Mucosa of rectum (tissue), 2 donors: ENCODE measurements at regions not wholly inside any gene's neighbourhood (a gene's known extent, or its start where the extent isn't known, plus 50 kb on each side); places are given as distances from the start of the nearest gene placed in this dataset.
A peak's percentile ranks its signal among the peaks of the same experiment; 100 is the strongest.

Experiments used
- H3K27ac ChIP-seq, 2 donors: one replicate each; pipeline ENCODE4 v1.7.0; 2013; ENCODE audit warnings: inconsistent platforms in 2 of 2, low read depth in 2 of 2, low read length in 2 of 2
- H3K27me3 ChIP-seq, 2 donors: one replicate each; pipeline ENCODE4 v1.7.0; 2013; ENCODE audit warnings: low read length in 2 of 2; ENCODE audit not compliant: control insufficient read depth in 2 of 2, insufficient read depth in 2 of 2
- H3K36me3 ChIP-seq, 2 donors: one replicate each; pipeline ENCODE4 v1.7.0; 2013; ENCODE audit warnings: low read length in 2 of 2; ENCODE audit not compliant: control insufficient read depth in 2 of 2, insufficient read depth in 2 of 2
- H3K4me1 ChIP-seq, 2 donors: one replicate each; pipeline ENCODE4 v1.7.0; 2013; ENCODE audit warnings: low read length in 2 of 2, mild to moderate bottlenecking in 1 of 2; ENCODE audit not compliant: control insufficient read depth in 2 of 2, insufficient read depth in 2 of 2
- H3K4me3 ChIP-seq, 2 donors: one replicate each; pipeline ENCODE4 v1.7.0; 2013; ENCODE audit warnings: low read length in 2 of 2
- H3K9ac ChIP-seq, 2 donors: one replicate each; pipeline ENCODE4 v1.7.0; 2013; ENCODE audit warnings: low read length in 2 of 2, low read depth in 1 of 2, mild to moderate bottlenecking in 1 of 2
- H3K9me3 ChIP-seq, 2 donors: one replicate each; pipeline ENCODE4 v1.7.0; 2013; ENCODE audit warnings: low read length in 2 of 2; ENCODE audit not compliant: control insufficient read depth in 2 of 2
- donor health status: healthy.
- donor health status: Normal muscosa, but diverticular disease.

DNA sequence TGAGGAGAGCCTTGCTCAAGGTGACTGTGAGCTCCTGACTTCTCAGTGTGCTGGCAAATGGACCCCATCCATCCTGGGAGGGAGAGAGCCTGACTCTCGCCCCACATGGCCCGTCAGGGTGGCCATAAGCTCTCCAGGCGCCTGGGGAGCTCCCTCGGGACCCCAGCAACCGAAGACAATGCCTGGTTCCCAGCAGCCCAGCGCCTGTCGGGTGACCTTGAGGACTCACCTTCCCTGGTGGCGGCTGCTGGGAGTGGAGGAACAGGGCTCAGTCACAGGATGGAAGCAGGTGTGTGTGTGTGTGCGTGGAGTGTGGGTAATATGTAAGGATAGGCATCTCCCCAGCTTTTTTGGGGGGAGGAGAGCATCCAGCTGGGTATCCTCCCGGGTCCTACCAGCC lies 190.3 kb downstream of the MELK start:
- Histone ChIP-seq H3K27me3 (peaks cover 2 to 10% of the 10 kb centered on the region in 2 donors), H3K4me1 (peaks cover 0 to 4% of the 10 kb centered on the region in 2 donors)

DNA sequence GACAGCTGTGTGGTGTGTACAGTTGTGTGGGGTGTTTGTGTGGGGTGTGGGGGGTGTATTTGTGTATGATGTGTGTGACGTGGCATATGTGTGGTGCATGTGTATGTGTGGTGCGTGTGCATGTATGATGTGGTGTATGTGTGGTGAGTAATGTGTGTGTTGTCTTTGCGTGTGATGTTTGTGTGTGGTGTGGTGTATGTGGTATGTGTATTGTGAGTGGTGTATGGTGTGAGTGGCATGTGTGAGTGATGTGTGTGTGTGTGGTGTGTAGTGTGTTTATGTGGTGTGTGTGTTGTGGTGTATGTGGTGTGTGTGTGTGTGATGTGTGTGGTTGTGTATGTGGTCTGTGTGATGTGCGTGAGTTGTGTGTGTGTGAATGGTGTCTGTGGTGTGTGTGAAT lies 191.1 kb downstream of the MELK start:
- no peak overlapping the region for H3K9ac ChIP-seq
- H3K4me1 ChIP-seq, result peaks cover 0 to 4% of the 10 kb centered on the region in 2 donors

More for the DNA sequence above, 190.3 kb downstream of the MELK start:
- Histone ChIP-seq H3K9me3 (no peaks in the 10 kb centered on the region), H3K27ac (no peak overlapping the region), H3K4me3 (no peak overlapping the region), H3K36me3 (no peaks in the 10 kb centered on the region), H3K9ac (no peak overlapping the region)

DNA sequence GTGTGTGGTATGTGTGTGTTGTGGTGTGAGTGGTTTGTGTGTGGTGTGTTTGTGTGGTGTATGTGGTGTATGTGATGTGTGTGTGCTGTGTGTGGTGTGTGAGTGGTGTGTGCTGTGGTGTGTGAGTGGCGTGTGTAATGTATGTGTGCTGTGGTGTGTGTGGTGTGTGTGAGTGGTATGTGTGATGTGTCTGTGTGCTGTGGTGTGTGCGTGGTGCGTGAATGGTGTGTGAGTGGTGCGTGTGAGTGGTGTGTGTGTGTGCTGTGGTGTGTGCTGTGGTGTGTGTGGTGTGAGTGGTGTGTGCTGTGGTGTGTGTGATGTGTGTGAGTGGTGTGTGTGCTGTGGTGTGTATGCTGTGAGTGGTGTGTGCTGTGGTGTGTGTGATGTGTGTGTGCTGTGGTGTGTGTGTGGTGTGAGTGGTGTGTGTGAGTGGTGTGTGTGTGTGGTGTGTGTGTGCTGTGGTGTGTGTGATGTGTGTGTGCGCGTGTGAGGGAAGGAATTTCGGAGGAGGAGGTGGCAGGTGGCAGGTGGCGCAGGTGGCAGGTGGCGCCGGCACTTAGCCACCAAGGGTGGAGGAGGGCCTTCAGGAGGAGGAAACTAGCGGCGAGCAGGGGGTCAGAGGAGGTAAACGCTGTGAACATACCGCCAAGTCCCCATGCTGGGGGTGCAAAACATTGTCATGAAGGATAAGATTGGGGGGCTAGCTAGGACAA lies 191.8 kb downstream of the MELK start:
- peaks cover 2 to 10% of the 10 kb centered on the region in 2 donors for H3K27me3 ChIP-seq
- no peak overlapping the region for H3K27ac ChIP-seq
- H3K4me1 ChIP-seq, result peaks cover 0 to 4% of the 10 kb centered on the region in 2 donors
- no peaks in the 10 kb centered on the region for H3K9me3 ChIP-seq
- H3K4me3 ChIP-seq, result no peak overlapping the region
- H3K36me3 ChIP-seq, result no peaks in the 10 kb centered on the region
- H3K9ac ChIP-seq, result no peak overlapping the region

More for the DNA sequence above, 191.1 kb downstream of the MELK start:
- no peak overlapping the region for H3K4me3 ChIP-seq
- no peak overlapping the region for H3K27ac ChIP-seq
- no peaks in the 10 kb centered on the region for H3K36me3 ChIP-seq
- no peaks in the 10 kb centered on the region for H3K9me3 ChIP-seq
- peaks cover 2 to 10% of the 10 kb centered on the region in 2 donors for H3K27me3 ChIP-seq

DNA sequence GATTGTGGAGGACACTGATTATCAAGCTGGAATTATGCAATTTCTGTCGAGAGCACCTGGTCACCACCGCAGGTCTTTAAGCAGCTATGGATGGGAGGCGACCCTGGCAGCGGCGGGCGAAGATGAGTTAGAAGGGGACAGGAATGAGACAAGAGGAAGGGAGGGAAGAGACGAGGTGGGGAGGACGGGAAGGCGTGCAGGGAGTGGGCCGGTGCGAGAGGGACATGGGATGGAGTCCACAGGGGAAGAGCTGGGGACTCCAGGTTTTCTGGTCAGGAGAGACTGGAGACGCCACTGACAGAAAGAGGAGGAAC lies 192.3 kb downstream of the MELK start:
- Histone ChIP-seq H3K9ac (no peak overlapping the region), H3K27me3 (peaks cover 2 to 10% of the 10 kb centered on the region in 2 donors), H3K4me3 (peak overlapping the region in 1 of 2 donors; percentile 75), H3K36me3 (no peaks in the 10 kb centered on the region), H3K27ac (no peak overlapping the region), H3K9me3 (no peaks in the 10 kb centered on the region), H3K4me1 (peaks cover 0 to 4% of the 10 kb centered on the region in 2 donors)

DNA sequence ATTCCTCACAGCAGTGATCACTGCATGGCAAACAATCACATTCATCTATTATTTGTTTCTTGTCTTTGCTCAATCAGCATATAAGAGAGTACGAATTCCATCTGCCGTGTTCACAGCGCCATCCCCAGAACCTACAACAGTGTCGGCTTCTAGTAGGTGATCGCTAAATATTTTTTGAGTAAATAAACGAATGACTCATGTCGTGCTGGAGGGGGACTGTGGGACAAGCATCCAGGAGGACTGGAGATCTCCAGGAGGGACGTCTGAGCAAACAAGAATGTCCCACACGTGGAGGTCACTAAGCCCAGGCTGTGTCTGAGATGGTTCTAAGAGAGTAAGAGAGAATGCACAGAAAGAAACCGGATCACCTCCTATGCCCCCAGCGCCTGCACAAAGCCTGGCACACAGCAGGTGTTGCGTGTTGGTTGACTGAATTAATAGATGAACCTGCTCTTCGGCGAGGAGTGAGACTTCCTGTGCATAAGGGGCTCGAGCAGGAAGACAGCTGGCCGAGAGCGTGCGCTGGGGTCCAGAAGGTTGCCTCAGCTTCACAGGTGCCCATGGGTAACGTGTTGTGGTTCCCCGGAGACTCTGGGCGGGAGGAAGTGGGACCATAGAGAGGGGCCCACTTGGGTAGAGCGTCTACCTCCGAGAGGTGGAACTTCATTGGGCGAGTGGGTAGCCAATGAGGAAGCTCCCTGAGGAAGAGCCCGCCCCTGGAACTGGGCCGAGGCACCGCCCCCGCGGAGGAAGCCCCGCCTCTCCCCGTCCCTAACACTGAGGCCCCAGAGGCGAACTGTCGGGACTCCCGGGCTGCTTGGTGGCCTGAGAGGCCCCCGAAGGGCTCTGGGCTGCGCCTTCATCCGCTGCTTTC lies 193.0 kb downstream of the MELK start:
- Histone ChIP-seq H3K27ac (no peak overlapping the region), H3K4me1 (peaks cover 0 to 4% of the 10 kb centered on the region in 2 donors), H3K9me3 (no peaks in the 10 kb centered on the region), H3K36me3 (no peaks in the 10 kb centered on the region), H3K27me3 (peaks cover 2 to 7% of the 10 kb centered on the region in 2 donors), H3K4me3 (peak overlapping the region; percentile 35 to 75), H3K9ac (peak overlapping the region; percentile 17 to 27)

DNA sequence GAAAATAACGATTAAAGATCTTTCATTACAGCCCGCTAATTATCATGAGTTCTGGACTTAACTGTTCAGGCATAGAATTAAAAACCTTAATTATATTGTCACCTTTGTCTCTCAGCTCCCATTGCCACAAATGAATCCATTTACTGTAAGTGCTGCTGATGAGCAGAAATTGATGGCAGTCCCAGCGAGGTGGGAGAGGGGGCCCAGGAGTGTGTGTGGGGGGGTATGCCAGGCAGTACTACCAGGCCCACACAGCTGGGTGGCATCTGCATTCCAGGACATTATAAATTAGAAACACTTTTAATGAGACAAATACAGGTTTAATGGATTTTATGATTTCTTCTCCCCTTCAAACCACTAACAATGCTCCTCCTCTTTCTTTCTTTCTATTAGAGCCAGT lies 196.0 kb downstream of the MELK start:
- Histone ChIP-seq H3K27ac (no peak overlapping the region), H3K36me3 (no peaks in the 10 kb centered on the region), H3K4me3 (no peak overlapping the region), H3K27me3 (peaks cover 0 to 6% of the 10 kb centered on the region in 2 donors), H3K9ac (no peak overlapping the region), H3K4me1 (peaks cover 0 to 4% of the 10 kb centered on the region in 2 donors), H3K9me3 (no peaks in the 10 kb centered on the region)

DNA sequence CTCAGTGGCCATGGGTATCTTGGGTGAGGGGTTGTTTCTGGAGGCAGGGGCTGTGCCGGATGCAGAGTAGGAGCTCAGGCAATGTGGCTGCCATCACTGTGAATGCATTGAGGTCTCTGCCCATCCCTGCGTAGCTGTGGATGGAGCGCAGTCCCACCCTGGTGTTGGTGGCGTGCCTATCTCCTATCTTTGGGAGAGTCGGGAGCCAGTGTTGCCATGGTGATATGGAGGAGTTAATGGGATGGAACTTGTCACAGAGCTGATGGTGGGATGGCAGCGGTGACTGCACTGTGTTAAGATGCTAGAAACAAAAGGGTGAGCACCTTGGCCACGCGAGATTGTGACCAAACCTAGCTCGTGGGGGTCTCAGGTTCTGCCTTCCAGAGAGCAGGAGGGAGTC lies 197.3 kb downstream of the MELK start:
- Histone ChIP-seq H3K4me3 (no peak overlapping the region), H3K36me3 (no peaks in the 10 kb centered on the region), H3K4me1 (peaks cover 0 to 4% of the 10 kb centered on the region in 2 donors), H3K9me3 (no peaks in the 10 kb centered on the region), H3K27me3 (no peaks in the 10 kb centered on the region), H3K9ac (no peak overlapping the region), H3K27ac (no peak overlapping the region)

DNA sequence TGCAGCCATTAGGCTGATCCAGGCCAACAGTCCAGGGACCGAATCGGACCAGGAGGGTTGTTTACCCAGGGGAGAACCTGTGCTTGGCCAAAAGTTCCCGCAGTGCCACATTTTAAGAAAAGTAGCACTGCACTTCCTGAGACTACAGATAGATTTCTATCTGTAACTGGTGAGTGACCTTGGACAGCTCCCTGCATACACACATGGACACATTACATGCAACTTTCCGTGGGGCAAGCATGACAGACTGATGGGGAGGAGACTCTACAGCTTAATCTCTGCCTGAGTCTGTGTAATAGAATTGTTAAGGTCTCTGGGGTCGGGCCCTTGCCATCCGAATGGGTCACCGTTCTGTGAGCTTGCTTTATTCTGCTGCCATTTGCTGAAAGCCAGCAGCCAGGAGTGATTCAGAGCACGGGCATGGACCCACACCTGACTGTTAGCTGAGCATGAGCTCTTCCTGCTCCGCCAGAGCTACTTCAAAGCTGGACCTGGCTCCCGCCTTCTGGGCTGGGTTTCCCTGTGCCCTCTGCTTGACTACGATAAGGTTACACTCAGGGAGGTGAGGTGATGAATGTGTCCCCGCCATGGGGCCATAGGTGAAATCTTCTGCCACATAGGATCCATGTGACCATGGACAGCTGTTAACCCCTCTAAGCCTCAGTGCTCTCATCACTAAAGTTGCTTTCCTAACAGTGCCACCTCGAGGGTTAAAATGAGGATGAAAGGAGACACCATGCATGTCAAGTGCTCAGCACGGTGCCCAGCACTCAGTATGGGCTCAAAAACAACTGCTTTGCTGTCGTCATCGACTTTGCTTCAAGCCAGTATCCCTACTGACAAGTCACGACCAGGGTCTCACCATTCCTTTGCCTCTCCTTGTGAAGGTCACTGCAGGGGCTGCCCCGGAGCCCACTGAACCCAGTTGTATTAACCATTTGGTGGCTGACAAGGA lies 200.0 kb downstream of the MELK start:
- no peaks in the 10 kb centered on the region for H3K36me3 ChIP-seq
- H3K9ac ChIP-seq, result no peak overlapping the region
- H3K4me3 ChIP-seq, result no peak overlapping the region
- no peak overlapping the region for H3K27ac ChIP-seq
- H3K9me3 ChIP-seq, result no peaks in the 10 kb centered on the region
- H3K27me3 ChIP-seq, result no peaks in the 10 kb centered on the region
- H3K4me1 ChIP-seq, result no peaks in the 10 kb centered on the region

DNA sequence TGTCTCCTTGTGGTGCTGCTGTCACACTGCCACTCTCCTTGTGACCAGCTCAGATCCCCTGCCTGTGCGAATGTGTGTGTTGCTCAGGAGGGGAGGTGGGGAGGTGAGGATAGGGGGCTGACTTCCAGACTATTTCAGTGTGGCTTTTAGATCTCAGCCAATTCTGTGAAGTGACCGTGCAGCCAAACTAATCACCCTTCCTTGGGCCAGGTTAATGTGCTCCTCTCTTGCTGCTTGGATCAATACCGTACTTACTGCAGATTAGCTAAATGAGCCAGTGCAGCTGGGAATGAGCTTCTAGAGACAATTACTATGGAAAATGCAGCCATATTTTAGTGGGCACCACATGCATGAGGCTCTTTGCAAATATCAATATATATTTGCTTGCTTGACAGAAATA lies 206.0 kb downstream of the MELK start:
- H3K4me1 ChIP-seq, result no peaks in the 10 kb centered on the region
- no peaks in the 10 kb centered on the region for H3K9me3 ChIP-seq
- H3K9ac ChIP-seq, result no peak overlapping the region
- no peak overlapping the region for H3K27ac ChIP-seq
- H3K27me3 ChIP-seq, result peaks cover 15 to 22% of the 10 kb centered on the region in 2 donors
- H3K36me3 ChIP-seq, result no peaks in the 10 kb centered on the region
- no peak overlapping the region for H3K4me3 ChIP-seq
